ENCODE measurements at regions not wholly inside any gene's neighbourhood (a gene's known extent, or its start where the extent isn't known, plus 50 kb on each side); places are given as distances from the start of the nearest gene placed in this dataset.

GRCh38 chr5:133704411-133704810 lies 92.1 kb upstream of the FSTL4 start:
- TF ChIP-seq CTCF (IDR thresholded peaks at IDR 0.05; ENCODE audit: poor library complexity, severe bottlenecking): no peak
- no peak for TF ChIP-seq REST (IDR thresholded peaks at IDR 0.05; ENCODE audit: borderline replicate concordance)
- TF ChIP-seq EZH2 (IDR thresholded peaks at IDR 0.05; ENCODE audit: borderline replicate concordance, insufficient read depth, low read length, poor library complexity, severe bottlenecking): no peak
- TF ChIP-seq EP300 (conservative IDR thresholded peaks at IDR 0.05; ENCODE audit: poor library complexity, severe bottlenecking): no peak

Measured in neural cell (in vitro differentiated cells).